Neuronal stem cell (in vitro differentiated cells): ENCODE measurements at regions not wholly inside any gene's neighbourhood (a gene's known extent, or its start where the extent isn't known, plus 50 kb on each side); places are given as distances from the start of the nearest gene placed in this dataset.
A peak's percentile ranks its signal among the peaks of the same experiment; 100 is the strongest.

Experiments used
- DNase-seq: peaks from one replicate; pipeline ENCODE4 v3.0.0-alpha.2; 2013; ENCODE audit warnings: low spot score
- H2AFZ ChIP-seq: one replicate; pipeline ENCODE4 v1.6.1; 2013; ENCODE audit warnings: mild to moderate bottlenecking, low read length, inconsistent platforms
- H2AK5ac ChIP-seq: 2 replicates; pipeline ENCODE4 v1.6.1; 2013; ENCODE audit warnings: low read depth, mild to moderate bottlenecking, inconsistent platforms, low read length, moderate library complexity, mixed read lengths
- H2BK120ac ChIP-seq: 2 replicates; pipeline ENCODE4 v1.6.1; 2013; ENCODE audit warnings: low read depth, mild to moderate bottlenecking, inconsistent platforms, low read length, moderate library complexity, mixed read lengths
- H2BK12ac ChIP-seq: one replicate; pipeline ENCODE4 v1.6.1; 2013; ENCODE audit warnings: low read length, inconsistent platforms
- H2BK15ac ChIP-seq: 2 replicates; pipeline ENCODE4 v1.6.1; 2013; ENCODE audit warnings: mild to moderate bottlenecking, low read length, inconsistent platforms, mixed read lengths
- H2BK5ac ChIP-seq: one replicate; pipeline ENCODE4 v1.6.1; 2013; ENCODE audit warnings: inconsistent platforms, mild to moderate bottlenecking, low read length, moderate library complexity
- H3K14ac ChIP-seq: one replicate; pipeline ENCODE4 v1.6.1; 2013; ENCODE audit warnings: low read length, inconsistent platforms
- H3K18ac ChIP-seq: 2 replicates; pipeline ENCODE4 v1.6.1; 2013; ENCODE audit warnings: low read length, inconsistent platforms
- H3K23ac ChIP-seq: 2 replicates; pipeline ENCODE4 v1.6.1; 2013; ENCODE audit warnings: low read depth, mild to moderate bottlenecking, mixed read lengths, low read length, inconsistent platforms; ENCODE audit not compliant: poor library complexity
- H3K27ac ChIP-seq: replicated peaks from 3 replicates; pipeline ENCODE4 v1.5.1; 2013; ENCODE audit warnings: low read length, inconsistent platforms
- H3K27me3 ChIP-seq, 3 experiments: 2 replicates each; pipeline ENCODE4 v1.6.1; 2013; ENCODE audit warnings: low read length in 3 of 3, mild to moderate bottlenecking in 2 of 3, inconsistent platforms in 1 of 3, low read depth in 1 of 3, mixed read lengths in 1 of 3, moderate library complexity in 1 of 3; ENCODE audit not compliant: control insufficient read depth in 3 of 3, insufficient read depth in 3 of 3
- H3K36me3 ChIP-seq, 2 donors: replicated peaks in 1 of 2; 2 replicates each; pipeline ENCODE4 v1.6.1; 2013; ENCODE audit warnings: low read length in 2 of 2; ENCODE audit not compliant: control insufficient read depth in 2 of 2, insufficient read depth in 2 of 2
- H3K4ac ChIP-seq: 2 replicates; pipeline ENCODE4 v1.6.1; 2013; ENCODE audit warnings: inconsistent platforms, mild to moderate bottlenecking, low read length, moderate library complexity
- H3K4me1 ChIP-seq, 2 donors: 1 replicate in 1 of 2; 2 replicates in 1 of 2; pipeline ENCODE4 v1.6.1; 2013; ENCODE audit warnings: low read length in 2 of 2, low read depth in 1 of 2; ENCODE audit not compliant: control insufficient read depth in 2 of 2, insufficient read depth in 1 of 2
- H3K4me2 ChIP-seq: one replicate; pipeline ENCODE4 v1.6.1; 2013; ENCODE audit warnings: mild to moderate bottlenecking, low read length, inconsistent platforms; ENCODE audit not compliant: insufficient read depth, poor library complexity, severe bottlenecking
- H3K4me3 ChIP-seq, 2 donors: 2 replicates each; pipeline ENCODE4 v1.5.1; 2013; ENCODE audit warnings: low read length in 2 of 2, mild to moderate bottlenecking in 2 of 2, inconsistent platforms in 1 of 2, moderate library complexity in 1 of 2
- H3K79me1 ChIP-seq: one replicate; pipeline ENCODE4 v1.6.1; 2013; ENCODE audit warnings: low read depth, mild to moderate bottlenecking, inconsistent platforms, low read length, moderate library complexity
- H3K9ac ChIP-seq: one replicate; pipeline ENCODE4 v1.6.1; 2013; ENCODE audit warnings: mild to moderate bottlenecking, low read depth, low read length, inconsistent platforms; ENCODE audit not compliant: poor library complexity
- H3K9me3 ChIP-seq, 2 donors: replicated peaks in 1 of 2; 2 replicates each; pipeline versions ENCODE3 to v1.6.1; 2013; ENCODE audit warnings: low read length in 2 of 2, mild to moderate bottlenecking in 2 of 2, inconsistent platforms in 1 of 2, low read depth in 1 of 2, mixed read lengths in 1 of 2, moderate library complexity in 1 of 2; ENCODE audit not compliant: control insufficient read depth in 2 of 2, insufficient read depth in 1 of 2
- H4K8ac ChIP-seq: one replicate; pipeline ENCODE4 v1.6.1; 2013; ENCODE audit warnings: low read depth, mild to moderate bottlenecking, inconsistent platforms, low read length, moderate library complexity
- H4K91ac ChIP-seq: one replicate; pipeline ENCODE4 v1.6.1; 2013; ENCODE audit warnings: low read length, low read depth, mild to moderate bottlenecking, inconsistent platforms; ENCODE audit not compliant: poor library complexity
- WGBS, 2 donors: extraction: QIAGEN DNeasy Blood & Tissue Kit; methylation state at CpG; one replicate each; pipeline ENCODE4 v1.1.7; 2013; ENCODE audit warnings: missing lambda C conversion rate in 2 of 2, mixed read lengths in 1 of 2; ENCODE audit not compliant: insufficient read length in 2 of 2, insufficient replicate concordance in 1 of 2; ENCODE audit errors: extremely low coverage in 2 of 2; 5-methylcytosine and 5-hydroxymethylcytosine counted together

DNA sequence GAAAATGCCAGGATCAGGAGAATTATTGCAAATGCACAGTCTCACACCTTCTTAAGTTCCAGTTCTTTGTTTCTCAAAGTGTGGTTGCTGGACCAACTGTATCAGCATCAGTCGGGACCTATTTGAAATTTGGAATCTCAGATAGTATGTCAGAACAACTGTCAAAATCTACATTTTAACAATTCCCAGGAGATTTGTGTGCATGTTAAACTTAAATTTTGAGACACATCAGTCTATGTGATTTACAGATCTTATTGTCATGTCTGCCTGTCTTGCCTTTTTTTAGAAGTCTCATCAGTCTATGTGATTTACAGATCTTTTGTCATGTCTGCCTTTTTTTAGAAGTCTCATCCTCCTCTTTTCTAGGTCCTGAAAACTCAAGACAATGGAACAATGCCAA, 243.6 kb upstream of the MEIS1 start:
- Histone ChIP-seq H2AFZ (no peak overlapping the region), H3K36me3 (no peaks in the 10 kb centered on the region), H3K4ac (no peak overlapping the region), H3K14ac (no peak overlapping the region), H4K91ac (no peak overlapping the region), H2BK12ac (no peak overlapping the region), H3K23ac (no peak overlapping the region), H3K18ac (no peak overlapping the region), H2BK15ac (no peak overlapping the region), H4K8ac (no peak overlapping the region), H3K27ac (no peak overlapping the region), H3K27me3 (no peaks in the 10 kb centered on the region), H3K4me3 (no peak overlapping the region), H3K4me1 (no peaks in the 10 kb centered on the region), H3K79me1 (no peaks in the 10 kb centered on the region), H3K4me2 (no peak overlapping the region), H3K9ac (no peak overlapping the region), H2BK120ac (no peak overlapping the region), H2AK5ac (no peak overlapping the region), H2BK5ac (no peak overlapping the region), H3K9me3 (no peaks in the 10 kb centered on the region)
- no CpG with 5 or more reads among the region's 1 CpG for WGBS, 2 donors
- DNase-seq: no peak

DNA sequence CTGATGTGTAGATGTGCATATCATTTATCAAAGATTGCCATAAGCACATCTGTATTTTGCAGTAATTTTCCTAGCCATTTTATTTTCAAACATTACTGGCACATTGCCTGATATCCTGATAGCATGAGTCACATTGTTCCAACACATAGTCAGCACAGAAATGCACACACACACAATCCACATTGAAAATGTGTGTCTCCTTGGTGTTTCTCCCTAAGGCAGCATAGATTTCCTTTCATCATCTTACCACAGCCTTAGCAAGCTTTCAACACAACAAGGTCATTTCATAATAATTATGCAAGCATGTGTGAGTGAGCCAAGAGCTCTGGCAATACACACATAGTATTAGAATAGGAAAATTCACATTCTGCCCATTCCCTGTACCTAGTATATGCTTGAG, 245.4 kb upstream of the MEIS1 start:
- no peak overlapping the region for H3K9ac ChIP-seq
- no peak overlapping the region for H2AFZ ChIP-seq
- no peak overlapping the region for H3K23ac ChIP-seq
- H2BK12ac ChIP-seq: no peak overlapping the region
- no peak overlapping the region for H3K4me2 ChIP-seq
- no peak overlapping the region for H3K27ac ChIP-seq
- no peak overlapping the region for H3K4ac ChIP-seq
- H3K14ac ChIP-seq: no peak overlapping the region
- H2BK120ac ChIP-seq: no peak overlapping the region
- H3K4me3 ChIP-seq: no peak overlapping the region
- no peaks in the 10 kb centered on the region for H3K36me3 ChIP-seq
- H4K91ac ChIP-seq: no peak overlapping the region
- no peak overlapping the region for H2AK5ac ChIP-seq
- H3K27me3 ChIP-seq: no peaks in the 10 kb centered on the region
- H2BK15ac ChIP-seq: no peak overlapping the region
- no peak overlapping the region for H2BK5ac ChIP-seq
- H4K8ac ChIP-seq: no peak overlapping the region
- no peak overlapping the region for H3K18ac ChIP-seq
- H3K79me1 ChIP-seq: no peaks in the 10 kb centered on the region
- no peaks in the 10 kb centered on the region for H3K4me1 ChIP-seq
- DNase-seq: no peak
- no peaks in the 10 kb centered on the region for H3K9me3 ChIP-seq

DNA sequence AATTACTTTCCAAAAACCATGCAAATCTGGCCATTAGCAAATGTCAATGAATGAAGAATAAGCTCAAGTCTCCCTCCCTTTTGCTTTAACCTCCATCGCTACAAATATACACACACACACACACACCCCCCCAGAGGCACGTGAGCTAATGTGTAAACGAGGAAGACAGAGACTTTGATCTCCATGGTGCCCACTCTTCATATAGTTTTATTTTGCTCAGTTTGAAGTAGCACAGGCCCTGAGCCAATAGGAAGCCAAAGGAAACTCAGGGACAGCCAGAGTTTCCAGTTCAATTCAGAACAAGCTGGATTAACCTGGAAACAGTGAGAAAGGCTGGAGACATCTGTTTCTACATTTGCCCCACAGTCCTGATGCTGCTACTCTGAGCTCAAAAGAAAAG, 248.4 kb upstream of the MEIS1 start:
- no peak for DNase-seq
- Histone ChIP-seq H2BK12ac (no peak overlapping the region), H2BK15ac (no peak overlapping the region), H3K23ac (no peak overlapping the region), H3K4me2 (no peak overlapping the region), H2BK120ac (no peak overlapping the region), H3K9ac (no peak overlapping the region), H3K9me3 (no peaks in the 10 kb centered on the region), H3K27me3 (no peaks in the 10 kb centered on the region), H3K27ac (no peak overlapping the region), H3K79me1 (no peaks in the 10 kb centered on the region), H3K14ac (no peak overlapping the region), H3K18ac (no peak overlapping the region), H2AFZ (peak overlapping the region; percentile 47), H3K4me3 (no peak overlapping the region), H3K4ac (no peak overlapping the region), H2AK5ac (no peak overlapping the region), H2BK5ac (no peak overlapping the region), H4K91ac (no peak overlapping the region), H4K8ac (no peak overlapping the region), H3K4me1 (no peaks in the 10 kb centered on the region), H3K36me3 (no peaks in the 10 kb centered on the region)
- WGBS, 2 donors: no CpG with 5 or more reads among the region's 3 CpGs

GRCh38 chr2:66185497-66186054, 249.3 kb upstream of the MEIS1 start:
- H3K4me3 ChIP-seq: no peak overlapping the region
- H2BK15ac ChIP-seq: no peak overlapping the region
- no peaks in the 10 kb centered on the region for H3K79me1 ChIP-seq
- no peak overlapping the region for H2BK120ac ChIP-seq
- H3K18ac ChIP-seq: no peak overlapping the region
- no peak overlapping the region for H2BK5ac ChIP-seq
- H3K14ac ChIP-seq: no peak overlapping the region
- no peak overlapping the region for H3K27ac ChIP-seq
- H2AFZ ChIP-seq: no peak overlapping the region
- H3K4me2 ChIP-seq: no peak overlapping the region
- no CpG with 5 or more reads among the region's 11 CpGs for WGBS, 2 donors
- H2AK5ac ChIP-seq: no peak overlapping the region
- H2BK12ac ChIP-seq: no peak overlapping the region
- no peak overlapping the region for H3K23ac ChIP-seq
- DNase-seq: no peak
- no peaks in the 10 kb centered on the region for H3K9me3 ChIP-seq
- H3K9ac ChIP-seq: no peak overlapping the region
- no peak overlapping the region for H4K8ac ChIP-seq
- no peaks in the 10 kb centered on the region for H3K4me1 ChIP-seq
- no peak overlapping the region for H4K91ac ChIP-seq
- H3K36me3 ChIP-seq: no peaks in the 10 kb centered on the region
- no peak overlapping the region for H3K4ac ChIP-seq
- no peaks in the 10 kb centered on the region for H3K27me3 ChIP-seq
